ACC112 (cell line): ENCODE measurements at regions not wholly inside any gene's neighbourhood (a gene's known extent, or its start where the extent isn't known, plus 50 kb on each side); places are given as distances from the start of the nearest gene placed in this dataset.
"Not testable (repeated sequence)": the region's sequence is repeated elsewhere in the genome, so short reads cannot be mapped to it uniquely, and the experiment has no call there.

Experiments used
- H2AFZ ChIP-seq: fragments of 200-600 bp; sonication (generic); one replicate; pipeline ENCODE4 v1.6.0; 2017; ENCODE audit warnings: antibody characterized with exemption, low read length; ENCODE audit not compliant: unreplicated experiment
- H3K27ac ChIP-seq: fragments of 200-600 bp; sonication (generic); 2 replicates; pipeline ENCODE4 v1.5.1; 2014; ENCODE audit warnings: low read depth, mild to moderate bottlenecking, antibody characterized with exemption, low read length, moderate library complexity
- H3K27me3 ChIP-seq: fragments of 200-600 bp; sonication (generic); 2 replicates; pipeline ENCODE4 v1.6.1; 2014; ENCODE audit warnings: mild to moderate bottlenecking, antibody characterized with exemption, low read length, moderate library complexity, mixed read lengths; ENCODE audit not compliant: insufficient read depth
- H3K36me3 ChIP-seq: fragments of 200-600 bp; sonication (generic); 2 replicates; pipeline ENCODE4 v1.6.1; 2016; ENCODE audit warnings: mild to moderate bottlenecking, antibody characterized with exemption, low read length, moderate library complexity, mixed read lengths; ENCODE audit not compliant: insufficient read depth
- H3K4me1 ChIP-seq: fragments of 200-600 bp; sonication (generic); one replicate; pipeline ENCODE4 v1.6.1; 2016; ENCODE audit warnings: low read length, mixed read lengths; ENCODE audit not compliant: insufficient read depth, unreplicated experiment, control insufficient read depth
- H3K4me3 ChIP-seq: fragments of 200-600 bp; sonication (generic); 2 replicates; pipeline ENCODE4 v1.5.1; 2014; ENCODE audit warnings: mild to moderate bottlenecking, low read depth, low read length
- H3K79me2 ChIP-seq: fragments of 200-600 bp; sonication (generic); one replicate; pipeline ENCODE4 v1.6.0; 2016; ENCODE audit warnings: low read length; ENCODE audit not compliant: control insufficient read depth, unreplicated experiment, insufficient read depth

DNA sequence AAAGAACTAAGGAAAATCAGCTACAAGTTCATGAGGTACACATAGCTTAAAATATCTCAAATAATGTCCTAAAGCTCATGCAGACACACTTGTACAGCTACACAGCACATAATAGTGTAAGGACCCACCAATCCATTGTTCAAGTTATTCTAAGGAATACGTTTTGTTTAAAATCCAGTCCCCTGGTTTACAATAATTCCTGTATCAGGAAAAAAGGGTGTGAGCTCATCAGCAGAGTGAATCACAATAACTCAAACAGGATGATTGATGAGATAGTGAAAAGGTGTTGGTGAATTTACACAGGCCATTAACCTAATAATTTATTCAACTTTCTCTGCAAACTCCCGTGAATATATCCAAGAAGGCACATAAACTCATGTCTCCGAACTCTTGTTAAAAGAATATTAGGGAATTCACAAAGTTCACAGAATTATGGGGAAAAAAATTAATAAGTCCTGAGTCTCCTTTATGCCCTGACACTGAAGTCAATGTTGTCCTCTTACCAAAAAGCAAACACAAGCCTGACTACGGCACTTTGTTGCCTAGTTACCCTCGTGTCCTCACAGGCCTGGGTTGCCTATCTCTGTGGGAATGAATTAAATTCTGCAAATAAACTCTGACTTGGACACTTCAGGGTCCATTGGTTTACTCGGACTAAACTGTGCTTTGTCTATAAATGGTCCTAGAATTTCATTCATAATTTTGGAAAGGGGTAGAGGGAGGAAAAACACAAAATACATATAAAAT lies 142.8 kb upstream of the PDE4D start:
- Histone ChIP-seq H3K27me3 (no peaks in the 10 kb centered on the region), H2AFZ (no peak overlapping the region), H3K36me3 (no peaks in the 10 kb centered on the region), H3K27ac (no peak overlapping the region), H3K4me3 (no peak overlapping the region), H3K4me1 (no peaks in the 10 kb centered on the region), H3K79me2 (no peaks in the 10 kb centered on the region)

DNA sequence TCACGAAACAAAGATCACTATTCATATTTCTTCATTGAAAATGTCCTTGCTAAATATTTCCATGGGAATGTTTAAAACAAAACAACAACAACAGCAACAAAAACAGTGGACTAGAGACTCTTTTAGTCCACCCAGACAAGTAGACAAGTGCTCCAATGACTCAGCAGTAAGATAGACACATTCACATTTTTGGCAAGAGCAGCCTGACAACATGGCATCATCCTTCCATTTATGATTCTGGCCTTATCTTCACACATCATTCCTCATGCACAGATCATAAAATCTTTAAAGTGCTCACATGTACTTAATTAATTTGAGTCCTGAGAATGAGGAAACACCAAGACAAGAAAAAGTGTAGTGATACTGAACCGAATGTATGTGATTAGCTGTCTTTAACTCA lies 132.6 kb upstream of the PDE4D start:
- Histone ChIP-seq H3K36me3 (no peaks in the 10 kb centered on the region), H3K27ac (no peak overlapping the region), H3K79me2 (no peaks in the 10 kb centered on the region), H2AFZ (no peak overlapping the region), H3K27me3 (no peaks in the 10 kb centered on the region), H3K4me1 (no peaks in the 10 kb centered on the region), H3K4me3 (no peak overlapping the region)

DNA sequence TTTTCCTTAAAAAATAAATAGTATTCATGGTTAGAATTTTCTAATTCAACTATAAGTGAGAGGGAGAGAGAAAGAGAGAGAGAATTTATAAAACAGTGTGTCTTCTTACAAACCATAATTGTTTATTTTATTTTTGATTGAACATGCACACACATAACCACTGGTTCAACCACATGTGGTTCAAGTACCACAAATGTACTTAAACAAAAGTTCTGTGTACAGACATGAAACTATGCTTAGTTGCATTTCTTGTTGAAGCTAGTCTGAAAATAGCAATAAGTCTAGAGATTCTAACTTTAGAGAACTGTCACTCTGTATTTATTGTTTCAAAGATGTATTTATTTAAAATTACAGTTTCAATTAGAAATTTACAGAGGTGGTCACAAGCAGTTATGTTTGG lies 130.6 kb upstream of the PDE4D start:
- no peak overlapping the region for H2AFZ ChIP-seq
- H3K27me3 ChIP-seq: no peaks in the 10 kb centered on the region
- no peak overlapping the region for H3K27ac ChIP-seq
- no peaks in the 10 kb centered on the region for H3K4me1 ChIP-seq
- H3K79me2 ChIP-seq: no peaks in the 10 kb centered on the region
- no peaks in the 10 kb centered on the region for H3K36me3 ChIP-seq
- H3K4me3 ChIP-seq: no peak overlapping the region

DNA sequence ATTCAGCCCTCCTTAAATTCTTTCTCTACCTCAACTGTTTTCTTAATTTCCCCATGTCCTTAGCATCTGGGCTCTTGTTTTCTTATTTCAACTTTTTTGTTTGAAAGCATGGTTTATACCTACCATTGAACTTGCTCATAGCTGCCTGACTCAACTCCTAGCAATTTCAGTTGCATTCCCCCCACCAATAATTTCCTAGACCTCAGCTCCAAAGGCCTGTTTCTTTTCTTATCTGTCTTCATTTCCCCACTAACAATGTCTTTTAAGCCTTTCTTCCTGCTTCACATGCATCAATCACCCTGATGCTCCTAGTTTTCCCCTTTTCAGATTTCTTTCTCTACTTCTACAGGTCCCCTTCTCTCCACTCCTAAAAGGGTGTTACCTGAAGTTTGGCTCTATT lies 129.7 kb upstream of the PDE4D start:
- H3K4me1 ChIP-seq: no peaks in the 10 kb centered on the region
- H3K27ac ChIP-seq: no peak overlapping the region

DNA sequence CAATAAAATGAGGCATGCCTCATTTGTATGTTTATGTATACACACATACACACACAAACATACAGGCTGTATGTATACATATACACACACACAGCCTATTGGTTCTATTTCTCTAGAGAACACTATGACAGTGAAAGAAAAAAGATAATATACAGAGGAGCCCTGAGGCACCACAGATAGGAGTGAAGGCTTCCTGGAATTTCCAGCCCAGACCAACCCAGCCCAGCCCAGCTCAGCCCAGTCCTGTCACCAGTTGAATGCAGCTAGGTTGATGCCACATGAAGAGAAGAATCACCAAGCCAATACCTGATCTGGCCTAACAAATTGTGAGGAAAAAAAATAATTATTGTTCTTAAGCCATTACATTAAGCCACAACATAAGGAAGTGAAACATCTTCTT lies 126.9 kb upstream of the PDE4D start:
- Histone ChIP-seq H3K36me3 (no peaks in the 10 kb centered on the region), H3K79me2 (no peaks in the 10 kb centered on the region), H3K27me3 (no peaks in the 10 kb centered on the region)

More for the DNA sequence above, 129.7 kb upstream of the PDE4D start:
- no peak overlapping the region for H3K4me3 ChIP-seq
- H3K36me3 ChIP-seq: no peaks in the 10 kb centered on the region
- H2AFZ ChIP-seq: no peak overlapping the region
- no peaks in the 10 kb centered on the region for H3K79me2 ChIP-seq
- H3K27me3 ChIP-seq: no peaks in the 10 kb centered on the region

DNA sequence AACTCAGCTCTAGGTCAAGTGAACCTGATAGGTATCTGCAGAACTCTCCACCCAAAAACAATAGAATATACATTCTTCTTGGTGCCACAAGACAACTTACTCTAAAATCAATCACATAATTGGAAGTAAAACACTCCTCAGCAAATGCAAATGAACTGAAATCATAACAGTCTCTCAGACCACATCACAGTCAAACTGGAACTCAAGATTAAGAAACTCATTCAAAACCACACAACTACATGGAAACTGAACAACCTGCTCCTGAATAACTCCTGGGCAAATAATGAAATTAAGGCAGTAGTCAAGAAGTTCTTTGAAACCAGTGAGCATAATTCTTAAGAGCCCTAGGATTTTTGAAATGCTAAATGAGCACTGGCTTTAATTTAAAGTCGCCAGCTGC lies 125.4 kb upstream of the PDE4D start:
- not testable (repeated sequence) for H3K4me1 ChIP-seq, H2AFZ ChIP-seq, H3K4me3 ChIP-seq, H3K36me3 ChIP-seq, H3K27ac ChIP-seq, H3K79me2 ChIP-seq, H3K27me3 ChIP-seq

More for the DNA sequence above, 126.9 kb upstream of the PDE4D start:
- Histone ChIP-seq H2AFZ (no peak overlapping the region), H3K27ac (no peak overlapping the region), H3K4me1 (no peaks in the 10 kb centered on the region), H3K4me3 (no peak overlapping the region)

DNA sequence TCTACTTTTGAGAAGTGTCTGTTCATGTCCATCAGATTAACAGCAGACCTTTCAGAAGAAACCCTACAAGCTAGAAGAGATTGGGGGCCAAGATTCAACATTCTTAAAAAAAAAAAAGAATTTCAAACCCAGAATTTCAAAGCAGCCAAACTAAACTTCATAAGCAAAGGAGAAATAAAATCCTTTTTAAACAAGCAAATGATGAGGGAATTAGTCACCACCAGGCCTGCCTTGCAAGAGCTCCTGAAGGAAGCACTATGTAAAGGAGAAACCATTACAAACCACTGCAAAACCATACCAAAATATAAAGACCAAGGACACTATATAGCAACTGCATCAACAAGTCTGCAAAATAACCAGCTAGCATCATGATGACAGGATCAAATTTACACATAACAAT lies 124.6 kb upstream of the PDE4D start:
- Histone ChIP-seq H3K4me3 (no peak overlapping the region), H3K4me1 (no peaks in the 10 kb centered on the region), H3K36me3 (no peaks in the 10 kb centered on the region)

DNA sequence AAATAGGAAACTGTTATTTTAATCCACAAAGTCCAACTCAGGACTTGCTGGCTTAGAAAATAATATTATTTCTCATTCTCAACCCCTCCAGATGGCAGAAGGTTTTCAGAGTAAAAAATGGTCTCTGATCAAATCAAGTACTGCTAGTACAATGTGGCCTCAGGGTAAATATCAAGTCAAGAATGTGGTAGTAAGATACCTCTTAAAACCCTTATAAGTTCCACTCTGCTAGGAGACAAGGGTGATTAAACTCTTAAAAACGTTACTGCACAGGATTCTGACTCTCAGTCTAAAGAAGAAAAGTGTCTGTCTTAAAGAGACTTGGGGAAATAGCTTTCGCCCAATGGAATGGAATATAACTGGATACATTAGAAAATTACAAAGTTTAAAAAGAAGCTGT lies 120.8 kb upstream of the PDE4D start:
- H3K36me3 ChIP-seq: no peaks in the 10 kb centered on the region
- H2AFZ ChIP-seq: no peak overlapping the region
- H3K27ac ChIP-seq: no peak overlapping the region
- no peaks in the 10 kb centered on the region for H3K79me2 ChIP-seq
- H3K4me1 ChIP-seq: no peaks in the 10 kb centered on the region
- no peak overlapping the region for H3K4me3 ChIP-seq
- no peaks in the 10 kb centered on the region for H3K27me3 ChIP-seq

More for the DNA sequence above, 124.6 kb upstream of the PDE4D start:
- Histone ChIP-seq H3K27me3 (no peaks in the 10 kb centered on the region), H3K79me2 (no peaks in the 10 kb centered on the region), H3K27ac (no peak overlapping the region), H2AFZ (no peak overlapping the region)

DNA sequence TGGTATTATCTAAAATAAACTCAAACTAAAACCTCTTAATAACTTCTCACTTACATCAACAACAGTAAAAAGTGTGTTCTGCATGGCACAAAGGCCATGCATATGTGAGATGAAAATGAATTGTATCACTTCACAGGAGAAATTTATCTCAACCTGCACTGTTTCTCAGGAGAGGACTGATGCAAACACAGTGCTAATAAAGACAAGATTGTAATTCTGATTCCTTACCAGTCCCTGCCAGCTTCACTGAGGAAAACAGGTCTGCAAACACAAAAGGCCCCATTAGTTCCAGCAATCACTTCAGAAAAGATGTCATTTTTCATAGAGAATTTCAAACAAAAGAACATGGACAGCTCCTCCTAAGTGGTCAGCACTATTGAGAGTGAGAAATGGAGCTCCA lies 117.3 kb upstream of the PDE4D start:
- Histone ChIP-seq H3K4me3 (no peak overlapping the region), H3K27me3 (no peaks in the 10 kb centered on the region), H2AFZ (no peak overlapping the region), H3K4me1 (no peaks in the 10 kb centered on the region), H3K36me3 (no peaks in the 10 kb centered on the region), H3K79me2 (no peaks in the 10 kb centered on the region), H3K27ac (no peak overlapping the region)

DNA sequence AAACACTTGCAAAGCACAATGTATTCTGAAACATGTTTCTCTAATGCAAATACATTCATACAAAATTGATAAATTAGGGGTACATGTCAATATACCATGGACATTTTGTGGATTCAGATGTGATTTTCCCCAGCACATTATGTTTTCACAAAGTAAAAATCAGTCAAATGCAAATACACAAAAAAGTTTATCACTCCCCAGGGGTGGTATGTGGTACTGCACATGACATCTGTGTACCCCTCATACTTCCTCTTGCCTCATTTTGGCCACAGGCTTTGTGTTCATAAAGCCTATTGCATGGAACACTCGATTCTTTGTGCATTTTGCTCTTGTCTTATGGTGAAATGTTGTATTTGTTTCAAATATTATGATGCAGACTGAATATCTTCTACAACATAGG lies 116.8 kb upstream of the PDE4D start:
- Histone ChIP-seq H3K79me2 (no peaks in the 10 kb centered on the region), H3K4me3 (no peak overlapping the region), H2AFZ (no peak overlapping the region), H3K27me3 (no peaks in the 10 kb centered on the region), H3K36me3 (no peaks in the 10 kb centered on the region), H3K27ac (no peak overlapping the region), H3K4me1 (no peaks in the 10 kb centered on the region)

DNA sequence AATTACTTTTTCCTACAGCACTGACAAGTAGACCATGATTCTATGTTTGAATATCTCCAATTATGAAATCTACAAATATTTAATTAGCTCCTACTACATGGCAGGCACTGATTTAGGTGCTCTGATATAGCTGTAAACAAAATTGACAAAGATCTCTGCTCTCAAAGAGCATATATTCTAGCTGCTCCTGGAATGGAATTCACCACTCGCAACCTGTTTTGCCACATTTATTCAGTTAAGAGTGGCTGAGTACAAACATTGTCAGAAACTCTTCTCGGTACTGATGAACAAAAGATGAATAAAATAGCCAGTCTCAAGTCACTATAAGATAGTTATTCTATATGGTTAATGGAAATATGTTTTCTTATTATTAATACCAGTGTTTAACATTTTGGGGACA lies 114.2 kb upstream of the PDE4D start:
- Histone ChIP-seq H2AFZ (no peak overlapping the region), H3K27ac (no peak overlapping the region), H3K36me3 (no peaks in the 10 kb centered on the region), H3K27me3 (no peaks in the 10 kb centered on the region), H3K79me2 (no peaks in the 10 kb centered on the region), H3K4me3 (no peak overlapping the region), H3K4me1 (no peaks in the 10 kb centered on the region)
